Activated T-helper 1 cell treated with anti-CD3 and anti-CD28 coated beads, Interleukin-12 subunit alpha, Interleukin-12 subunit beta, Interleukin-2, Interleukin-4 antibody, amounts not matched to agents 30 ng/mL and 10 ng/mL and 1 ng/mL, durations not matched to agents 14 hours and 24 hours and 36 hours (primary cell): ENCODE measurements at regions not wholly inside any gene's neighbourhood (a gene's known extent, or its start where the extent isn't known, plus 50 kb on each side); places are given as distances from the start of the nearest gene placed in this dataset.

Experiments
- DNase-seq: peaks from one replicate; pipeline ENCODE4 v3.0.0; 2021; ENCODE audit warnings: low spot score
- H3K27ac Mint-ChIP-seq: one replicate; pipeline ENCODE4 v1.8.0; 2021; ENCODE audit warnings: mild to moderate bottlenecking, mixed read lengths
- H3K27me3 Mint-ChIP-seq: one replicate; pipeline ENCODE4 v1.8.0; 2022; ENCODE audit warnings: mild to moderate bottlenecking, moderate library complexity, mixed read lengths; ENCODE audit not compliant: insufficient read depth
- H3K36me3 Mint-ChIP-seq: one replicate; pipeline ENCODE4 v1.8.0; 2021; ENCODE audit warnings: low read depth, mixed read lengths
- H3K4me1 Mint-ChIP-seq: one replicate; pipeline ENCODE4 v1.8.0; 2021; ENCODE audit warnings: low read depth, mixed read lengths
- H3K4me3 Mint-ChIP-seq: one replicate; pipeline ENCODE4 v1.8.0; 2021; ENCODE audit warnings: mild to moderate bottlenecking, moderate library complexity, mixed read lengths
- H3K9me3 Mint-ChIP-seq: one replicate; pipeline ENCODE4 v1.8.0; 2021; ENCODE audit warnings: mixed read lengths
- intact Hi-C: fragments of 100-400 bp; cut with micrococcal nuclease; formaldehyde crosslinking; loops from one replicate; pipeline ENCODE4 v1.15.1; 2024

GRCh38 chr2:225995796-225996461, 596.4 kb downstream of the NYAP2 start:
- intact Hi-C loops, result no loop called here
- H3K27ac Mint-ChIP-seq, result no peak overlapping the region
- no peak for DNase-seq
- no peaks in the 10 kb centered on the region for H3K27me3 Mint-ChIP-seq
- H3K9me3 Mint-ChIP-seq, result no peaks in the 10 kb centered on the region
- no peaks in the 10 kb centered on the region for H3K4me1 Mint-ChIP-seq
- H3K36me3 Mint-ChIP-seq, result no peaks in the 10 kb centered on the region
- H3K4me3 Mint-ChIP-seq, result no peak overlapping the region

- no peaks in the 10 kb centered on the region for H3K4me1 Mint-ChIP-seq
- DNase-seq, result no peak
- intact Hi-C loops, result no loop called here
- no peaks in the 10 kb centered on the region for H3K36me3 Mint-ChIP-seq
- no peaks in the 10 kb centered on the region for H3K9me3 Mint-ChIP-seq
- no peak overlapping the region for H3K4me3 Mint-ChIP-seq
- H3K27me3 Mint-ChIP-seq, result no peaks in the 10 kb centered on the region
- no peak overlapping the region for H3K27ac Mint-ChIP-seq
These were observed 595.4 kb downstream of the NYAP2 start for GRCh38 chr2:225994748-225995405.

GRCh38 chr2:225993430-225993829, 593.9 kb downstream of the NYAP2 start:
- no peak overlapping the region for H3K4me3 Mint-ChIP-seq
- H3K4me1 Mint-ChIP-seq, result no peaks in the 10 kb centered on the region
- no peaks in the 10 kb centered on the region for H3K36me3 Mint-ChIP-seq
- no peak for DNase-seq
- H3K9me3 Mint-ChIP-seq, result no peaks in the 10 kb centered on the region
- no peak overlapping the region for H3K27ac Mint-ChIP-seq
- no peaks in the 10 kb centered on the region for H3K27me3 Mint-ChIP-seq
- intact Hi-C loops, result no loop called here

GRCh38 chr2:225989809-225990208, 590.3 kb downstream of the NYAP2 start:
- intact Hi-C loops, result loop anchor here (5.0 kb wide), 2 partner anchors 812 to 997 kb away; no protein-coding TSS in a partner anchor
- Mint-ChIP-seq H3K27me3 (no peaks in the 10 kb centered on the region), H3K27ac (no peak overlapping the region), H3K4me3 (no peak overlapping the region), H3K4me1 (no peaks in the 10 kb centered on the region), H3K9me3 (no peaks in the 10 kb centered on the region), H3K36me3 (no peaks in the 10 kb centered on the region)
- no peak for DNase-seq

DNA sequence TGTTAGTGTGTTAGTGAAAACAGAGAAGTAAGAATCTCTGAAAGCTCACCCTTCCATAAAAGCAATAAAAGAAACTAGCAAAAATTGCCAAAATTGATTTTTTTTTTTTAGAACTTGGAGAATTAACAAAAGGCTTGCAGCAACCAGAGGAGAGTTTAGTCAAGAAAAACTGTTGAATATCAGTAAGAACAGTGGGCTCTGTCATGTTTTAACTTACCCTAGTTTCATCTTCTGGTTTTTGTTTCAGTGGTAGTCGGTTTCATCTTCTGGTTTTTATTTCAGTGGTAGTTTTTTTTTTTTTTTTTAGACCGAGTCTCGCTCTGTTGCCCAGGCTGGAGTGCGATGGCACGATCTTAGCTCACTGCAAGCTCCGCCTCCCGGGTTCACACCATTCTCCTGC, 580.9 kb downstream of the NYAP2 start:
- Mint-ChIP-seq H3K36me3 (no peaks in the 10 kb centered on the region), H3K4me1 (no peaks in the 10 kb centered on the region), H3K4me3 (no peak overlapping the region), H3K27ac (no peak overlapping the region), H3K27me3 (no peaks in the 10 kb centered on the region), H3K9me3 (no peaks in the 10 kb centered on the region)
- DNase-seq, result no peak
- intact Hi-C loops, result no loop called here

- H3K27ac Mint-ChIP-seq, result no peak overlapping the region
- H3K4me1 Mint-ChIP-seq, result no peaks in the 10 kb centered on the region
- DNase-seq, result no peak
- H3K9me3 Mint-ChIP-seq, result peaks cover 17% of the 10 kb centered on the region
- intact Hi-C loops, result no loop called here
- H3K27me3 Mint-ChIP-seq, result no peaks in the 10 kb centered on the region
- H3K4me3 Mint-ChIP-seq, result no peak overlapping the region
- no peaks in the 10 kb centered on the region for H3K36me3 Mint-ChIP-seq
These were observed 571.9 kb downstream of the NYAP2 start for GRCh38 chr2:225971433-225971832.

- Mint-ChIP-seq H3K27me3 (no peaks in the 10 kb centered on the region), H3K36me3 (no peaks in the 10 kb centered on the region), H3K27ac (no peak overlapping the region), H3K4me1 (no peaks in the 10 kb centered on the region), H3K4me3 (no peak overlapping the region), H3K9me3 (peaks cover 25% of the 10 kb centered on the region)
- intact Hi-C loops, result no loop called here
- DNase-seq, result no peak
These were observed 549.4 kb downstream of the NYAP2 start for GRCh38 chr2:225948903-225949302.

GRCh38 chr2:225938991-225939390, 539.5 kb downstream of the NYAP2 start:
- H3K27me3 Mint-ChIP-seq, result peaks cover 3% of the 10 kb centered on the region
- DNase-seq, result no peak
- no peaks in the 10 kb centered on the region for H3K36me3 Mint-ChIP-seq
- no peak overlapping the region for H3K27ac Mint-ChIP-seq
- no peaks in the 10 kb centered on the region for H3K9me3 Mint-ChIP-seq
- no peak overlapping the region for H3K4me3 Mint-ChIP-seq
- intact Hi-C loops, result no loop called here
- no peaks in the 10 kb centered on the region for H3K4me1 Mint-ChIP-seq

DNA sequence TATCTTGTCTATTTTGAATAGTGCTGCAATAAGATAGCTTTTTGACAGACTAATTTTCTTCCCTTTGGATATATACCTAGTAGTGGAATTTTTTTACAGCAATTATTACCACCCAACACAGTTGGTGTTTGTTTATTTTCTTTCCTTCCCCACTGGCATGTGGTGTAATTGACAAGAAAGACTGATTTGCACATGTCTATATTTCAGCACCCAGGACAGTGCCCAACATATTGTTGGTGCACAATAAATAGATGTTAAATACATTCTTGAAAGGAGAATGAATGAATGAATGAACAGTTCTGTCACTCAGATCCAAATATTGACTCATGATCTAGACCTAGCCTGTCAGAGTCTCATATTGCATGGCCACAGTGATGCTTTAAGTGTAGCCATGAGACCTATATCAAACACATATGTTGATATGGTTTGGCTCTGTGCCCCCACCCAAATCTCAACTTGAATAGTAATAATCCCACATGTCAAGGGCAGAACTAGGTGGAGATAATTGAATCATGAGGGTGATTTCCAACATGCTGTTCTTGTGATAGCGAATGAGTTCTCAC, 538.2 kb downstream of the NYAP2 start:
- no peak overlapping the region for H3K27ac Mint-ChIP-seq
- no peak overlapping the region for H3K4me3 Mint-ChIP-seq
- H3K9me3 Mint-ChIP-seq, result no peaks in the 10 kb centered on the region
- intact Hi-C loops, result no loop called here
- H3K36me3 Mint-ChIP-seq, result no peaks in the 10 kb centered on the region
- peaks cover 3% of the 10 kb centered on the region for H3K27me3 Mint-ChIP-seq
- no peaks in the 10 kb centered on the region for H3K4me1 Mint-ChIP-seq
- DNase-seq, result no peak

DNA sequence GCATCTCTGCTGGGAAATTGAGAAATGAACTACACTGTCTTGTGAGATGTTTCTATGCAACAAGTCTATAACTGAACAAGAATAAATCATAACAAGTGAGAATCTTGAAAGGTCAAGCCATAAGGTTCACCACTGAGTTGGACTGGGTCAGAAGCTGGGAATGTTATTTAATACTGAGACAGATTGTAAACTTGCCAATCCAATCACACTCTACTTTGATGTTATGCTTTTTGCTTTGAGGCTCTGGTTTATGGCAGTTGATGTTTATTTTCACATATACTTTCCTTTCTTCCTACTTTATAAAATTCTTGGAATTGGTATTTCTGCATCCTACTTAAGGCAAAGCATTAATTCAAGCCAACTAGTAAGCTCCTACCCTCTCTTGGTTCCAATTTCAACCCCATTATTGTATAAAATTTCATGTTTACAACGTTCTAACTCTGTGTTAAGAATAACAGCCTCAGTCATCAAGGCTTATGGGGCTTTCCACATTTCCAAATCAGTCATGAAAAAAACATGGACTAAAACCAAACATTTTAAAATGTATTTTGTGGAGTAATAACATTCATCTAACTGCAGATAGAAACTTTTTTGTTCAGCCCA, 533.4 kb downstream of the NYAP2 start:
- Mint-ChIP-seq H3K27me3 (no peaks in the 10 kb centered on the region), H3K27ac (no peak overlapping the region), H3K36me3 (no peaks in the 10 kb centered on the region), H3K4me1 (no peaks in the 10 kb centered on the region), H3K4me3 (no peak overlapping the region), H3K9me3 (no peaks in the 10 kb centered on the region)
- intact Hi-C loops, result no loop called here
- no peak for DNase-seq

DNA sequence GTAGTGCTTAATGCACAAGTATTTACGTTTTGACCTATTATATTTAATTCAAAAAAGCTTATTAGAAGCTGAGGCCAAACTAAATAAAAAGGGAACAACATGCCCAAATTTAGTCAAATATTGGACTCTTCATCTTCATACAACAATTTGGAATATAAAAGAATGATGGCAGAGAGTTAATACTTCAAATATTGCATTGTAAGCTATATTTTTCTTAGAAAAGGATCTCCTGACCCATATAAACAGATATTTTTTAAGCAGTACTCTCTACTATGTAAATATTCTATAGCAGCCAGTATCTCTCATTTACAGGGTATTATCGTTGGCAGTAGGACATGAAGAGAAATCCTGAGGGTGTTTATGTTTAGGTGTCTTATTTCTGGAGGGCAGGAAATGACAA, 531.2 kb downstream of the NYAP2 start:
- no peak overlapping the region for H3K27ac Mint-ChIP-seq
- no peak overlapping the region for H3K4me3 Mint-ChIP-seq
- DNase-seq, result no peak
- H3K36me3 Mint-ChIP-seq, result no peaks in the 10 kb centered on the region
- H3K4me1 Mint-ChIP-seq, result no peaks in the 10 kb centered on the region
- intact Hi-C loops, result no loop called here
- H3K9me3 Mint-ChIP-seq, result no peaks in the 10 kb centered on the region
- H3K27me3 Mint-ChIP-seq, result no peaks in the 10 kb centered on the region

DNA sequence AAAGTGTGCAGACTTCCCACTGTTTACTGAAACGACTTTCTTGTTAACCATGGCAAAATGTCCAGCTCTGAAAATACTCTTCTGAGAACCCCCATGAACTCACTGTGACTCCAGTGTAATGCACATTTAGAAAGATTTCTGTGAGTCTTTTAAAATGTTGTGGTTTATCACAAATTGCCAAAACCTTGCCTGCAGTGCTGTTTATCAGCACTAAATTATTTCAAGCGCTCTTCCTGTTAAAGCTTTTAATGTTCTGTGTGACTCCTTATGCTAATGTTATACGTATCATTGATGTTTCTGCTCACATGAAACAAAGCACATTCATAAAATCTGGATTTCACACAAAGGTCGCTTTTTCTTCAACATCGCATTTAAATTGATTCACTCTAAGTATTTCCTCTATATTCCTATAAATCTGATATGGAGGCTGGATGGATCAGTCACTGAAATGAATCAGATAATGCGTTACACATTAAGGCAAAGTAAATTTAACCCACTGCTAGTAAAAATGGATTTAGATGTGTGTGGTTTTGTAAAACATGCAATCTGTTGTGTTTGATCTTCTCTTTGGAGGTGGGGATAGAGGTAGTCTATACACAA, 521.2 kb downstream of the NYAP2 start:
- Mint-ChIP-seq H3K27ac (no peak overlapping the region), H3K4me3 (no peak overlapping the region), H3K4me1 (no peaks in the 10 kb centered on the region), H3K9me3 (no peaks in the 10 kb centered on the region), H3K27me3 (no peaks in the 10 kb centered on the region), H3K36me3 (no peaks in the 10 kb centered on the region)
- DNase-seq, result no peak
- intact Hi-C loops, result no loop called here

DNA sequence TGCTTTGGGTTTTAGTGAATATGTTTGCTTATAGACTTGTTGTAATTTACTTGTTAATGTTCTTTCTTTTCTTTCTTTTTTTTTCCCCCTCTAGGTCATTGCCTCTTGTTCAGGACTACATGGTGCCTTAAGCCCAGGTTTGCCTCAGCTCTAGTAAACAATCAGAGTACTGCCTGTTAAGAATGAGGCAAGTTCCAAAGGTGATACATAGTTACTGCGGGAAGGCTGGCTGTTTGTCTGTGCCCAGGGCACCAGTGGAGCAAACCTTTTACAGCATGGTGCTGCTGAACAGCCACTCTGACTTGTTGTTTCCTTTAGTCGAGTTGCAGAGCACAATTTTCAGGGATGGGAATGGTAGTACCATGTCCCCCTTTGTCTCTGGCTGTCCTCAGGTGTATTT, 517.2 kb downstream of the NYAP2 start:
- Mint-ChIP-seq H3K27me3 (peaks cover 4% of the 10 kb centered on the region), H3K4me3 (no peak overlapping the region), H3K4me1 (no peaks in the 10 kb centered on the region), H3K27ac (no peak overlapping the region), H3K9me3 (no peaks in the 10 kb centered on the region), H3K36me3 (no peaks in the 10 kb centered on the region)
- no peak for DNase-seq
- intact Hi-C loops, result no loop called here
